D721Med (cell line): ENCODE measurements at regions not wholly inside any gene's neighbourhood (a gene's known extent, or its start where the extent isn't known, plus 50 kb on each side); places are given as distances from the start of the nearest gene placed in this dataset.
A peak's percentile ranks its signal among the peaks of the same experiment; 100 is the strongest.
"Not testable (repeated sequence)": the region's sequence is repeated elsewhere in the genome, so short reads cannot be mapped to it uniquely, and the experiment has no call there.

Source experiments
- DNase-seq: peaks from one replicate; pipeline ENCODE4 v3.0.0; 2011; ENCODE audit warnings: low spot score; ENCODE audit not compliant: insufficient read length
- FAIRE-seq: peaks from 2 replicates; lab custom pipeline; 2011; peaks lifted over from hg19 to GRCh38; lab: Jason Lieb, UNC
- TF ChIP-seq, protein P1 (sequence below): IDR thresholded peaks from 2 replicates; pipeline ENCODE4 v1.5.1; 2012; ENCODE audit warnings: mild to moderate bottlenecking, control low read depth; ENCODE audit not compliant: insufficient read depth; ENCODE audit errors: missing control alignments

DNA sequence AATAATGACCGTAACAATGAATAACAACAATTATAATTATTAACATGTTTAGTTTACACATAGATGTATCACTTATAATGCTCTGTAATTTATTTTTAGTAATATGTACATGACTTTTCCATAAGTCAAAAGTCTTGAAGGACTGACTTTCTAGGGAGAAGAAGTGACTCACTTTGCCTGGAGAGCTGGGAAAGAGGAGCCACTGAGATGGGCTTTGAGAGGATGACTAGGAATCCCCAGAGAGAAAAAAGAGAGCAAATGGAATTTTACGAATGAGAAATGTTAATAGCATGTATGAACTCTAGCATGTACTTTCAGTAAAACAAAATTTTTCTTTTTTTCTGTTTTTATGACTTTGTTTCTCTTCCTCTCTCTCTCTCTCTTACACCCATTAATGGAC lies 67.8 kb upstream of the RALY start:
- DNase-seq = no peak
- FAIRE-seq = no peak
- TF ChIP-seq, protein P1, sequence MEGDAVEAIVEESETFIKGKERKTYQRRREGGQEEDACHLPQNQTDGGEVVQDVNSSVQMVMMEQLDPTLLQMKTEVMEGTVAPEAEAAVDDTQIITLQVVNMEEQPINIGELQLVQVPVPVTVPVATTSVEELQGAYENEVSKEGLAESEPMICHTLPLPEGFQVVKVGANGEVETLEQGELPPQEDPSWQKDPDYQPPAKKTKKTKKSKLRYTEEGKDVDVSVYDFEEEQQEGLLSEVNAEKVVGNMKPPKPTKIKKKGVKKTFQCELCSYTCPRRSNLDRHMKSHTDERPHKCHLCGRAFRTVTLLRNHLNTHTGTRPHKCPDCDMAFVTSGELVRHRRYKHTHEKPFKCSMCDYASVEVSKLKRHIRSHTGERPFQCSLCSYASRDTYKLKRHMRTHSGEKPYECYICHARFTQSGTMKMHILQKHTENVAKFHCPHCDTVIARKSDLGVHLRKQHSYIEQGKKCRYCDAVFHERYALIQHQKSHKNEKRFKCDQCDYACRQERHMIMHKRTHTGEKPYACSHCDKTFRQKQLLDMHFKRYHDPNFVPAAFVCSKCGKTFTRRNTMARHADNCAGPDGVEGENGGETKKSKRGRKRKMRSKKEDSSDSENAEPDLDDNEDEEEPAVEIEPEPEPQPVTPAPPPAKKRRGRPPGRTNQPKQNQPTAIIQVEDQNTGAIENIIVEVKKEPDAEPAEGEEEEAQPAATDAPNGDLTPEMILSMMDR = no peak

DNA sequence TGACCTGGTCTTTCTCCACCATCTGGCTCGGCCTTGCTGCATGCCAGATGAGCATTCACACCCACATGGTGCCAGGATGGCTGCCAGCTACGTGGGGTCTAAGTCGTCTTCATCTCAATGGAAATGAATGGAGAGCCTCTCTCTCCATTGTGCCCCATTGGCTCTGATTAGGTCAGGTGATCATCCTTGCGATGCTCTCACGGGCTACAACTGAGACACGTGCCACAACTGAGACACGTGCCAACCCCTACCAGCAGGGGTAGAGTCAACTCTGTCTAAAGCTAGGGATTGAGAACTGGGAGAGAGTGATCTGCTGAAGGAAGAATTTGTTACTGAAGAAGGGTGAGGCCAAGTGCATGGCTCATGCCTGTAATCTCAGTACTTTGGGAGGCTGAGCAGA lies 67.3 kb upstream of the RALY start:
- FAIRE-seq (no peak), DNase-seq (no peak)
- TF ChIP-seq, protein P1 = no peak

DNA sequence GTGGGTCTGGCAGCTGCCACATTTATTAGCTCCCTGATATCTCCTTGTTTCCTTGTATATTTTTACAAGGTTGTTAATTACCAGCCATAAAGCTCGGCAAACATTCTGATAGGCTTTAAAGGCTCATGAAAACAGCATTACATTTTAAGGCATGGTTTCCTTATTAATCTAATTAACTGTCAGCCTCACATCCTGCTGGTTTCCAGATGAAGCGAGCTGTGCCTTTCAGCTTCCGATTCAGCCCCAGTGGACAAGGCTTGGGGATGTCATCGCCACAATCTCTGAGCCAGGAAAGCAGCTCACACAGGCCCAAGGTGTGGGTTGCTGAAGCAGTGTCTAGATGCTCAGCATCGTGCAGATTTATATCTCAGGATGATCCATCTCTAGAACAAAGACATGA lies 66.0 kb upstream of the RALY start:
- FAIRE-seq = no peak
- no peak for DNase-seq
- TF ChIP-seq, protein P1 = no peak

DNA sequence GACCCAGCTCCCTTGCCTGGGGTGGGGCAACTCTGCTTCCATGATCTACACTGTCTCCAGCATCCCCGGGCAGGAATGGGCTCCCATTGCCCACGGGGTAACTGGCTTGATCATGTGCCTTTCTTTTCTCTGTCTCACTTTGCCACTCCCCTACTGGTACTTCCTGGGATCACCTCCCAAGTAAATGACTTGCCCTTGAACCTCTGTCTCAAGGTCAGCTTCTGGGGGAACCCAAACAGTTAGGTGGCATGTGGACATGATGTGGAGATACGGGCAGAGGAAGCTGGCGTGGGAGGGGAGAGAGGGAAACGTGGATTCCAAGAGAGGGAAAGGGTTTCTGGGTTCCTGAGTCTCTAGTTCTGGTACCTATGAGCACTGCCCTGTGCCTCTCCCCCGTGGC lies 63.8 kb upstream of the RALY start:
- FAIRE-seq (no peak), DNase-seq (no peak)
- TF ChIP-seq, protein P1 = no peak

DNA sequence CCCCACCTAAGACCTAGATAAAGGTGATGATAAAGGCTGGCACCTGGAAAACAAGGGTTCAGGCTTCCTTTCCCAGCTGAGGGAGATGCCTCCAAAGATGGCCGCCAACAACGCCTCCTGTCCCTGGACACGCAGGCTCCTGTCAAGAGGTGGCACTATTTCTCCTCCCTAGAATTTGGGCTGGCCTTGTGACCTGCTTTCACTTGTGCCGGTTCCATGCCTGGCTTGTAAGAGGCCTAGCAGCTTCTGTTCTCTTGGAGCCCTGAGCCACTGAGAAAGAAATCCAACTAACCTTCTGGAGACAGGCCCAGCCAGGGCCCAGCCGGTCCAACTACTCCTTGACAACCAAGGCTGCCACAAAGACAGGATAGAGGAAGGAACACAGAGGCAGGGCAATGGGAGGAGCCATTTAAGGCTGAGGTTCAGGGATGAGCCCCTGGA lies 60.2 kb upstream of the RALY start:
- DNase-seq = no peak
- FAIRE-seq = no peak
- TF ChIP-seq, protein P1 = peak; percentile 54

DNA sequence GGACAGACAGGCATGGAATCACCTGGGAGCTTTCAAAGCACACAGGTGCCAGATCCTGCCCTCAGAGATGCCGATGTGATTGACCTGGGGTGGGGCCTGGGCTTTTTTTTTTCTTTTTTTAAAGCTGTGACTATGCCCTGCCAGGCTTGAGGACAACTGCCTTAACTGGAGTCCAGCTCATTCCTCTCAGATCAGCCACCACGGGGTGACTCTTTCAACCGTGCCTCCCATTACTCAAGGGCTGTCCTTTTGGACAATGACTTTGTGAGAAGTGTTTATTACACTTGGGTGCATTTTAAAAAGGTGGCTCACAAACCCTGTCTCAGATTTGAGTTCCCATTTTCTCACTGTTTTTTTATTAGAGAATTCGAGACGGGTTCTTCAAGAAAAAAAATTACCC lies 57.1 kb upstream of the RALY start:
- no peak for DNase-seq
- TF ChIP-seq, protein P1 = no peak
- FAIRE-seq = no peak

DNA sequence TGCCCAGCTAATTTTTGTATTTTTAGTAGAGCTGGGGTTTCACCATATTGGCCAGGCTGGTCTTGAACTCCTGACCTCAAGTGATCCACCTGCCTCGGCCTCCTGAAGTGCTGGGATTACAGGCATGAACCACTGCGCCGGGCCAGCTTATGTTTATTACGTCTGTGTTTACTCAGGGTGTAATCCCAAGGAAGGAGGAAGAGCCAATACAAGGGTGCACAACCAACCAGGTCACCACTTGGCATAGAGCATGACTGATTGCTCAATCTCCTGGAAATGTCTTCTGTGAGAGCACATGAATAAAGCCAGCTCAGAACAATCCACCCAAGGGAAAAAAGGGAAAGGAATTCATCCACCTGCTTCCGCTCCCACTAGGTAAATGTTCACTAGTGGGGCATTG lies 54.7 kb upstream of the RALY start:
- not testable (repeated sequence) for FAIRE-seq, DNase-seq

DNA sequence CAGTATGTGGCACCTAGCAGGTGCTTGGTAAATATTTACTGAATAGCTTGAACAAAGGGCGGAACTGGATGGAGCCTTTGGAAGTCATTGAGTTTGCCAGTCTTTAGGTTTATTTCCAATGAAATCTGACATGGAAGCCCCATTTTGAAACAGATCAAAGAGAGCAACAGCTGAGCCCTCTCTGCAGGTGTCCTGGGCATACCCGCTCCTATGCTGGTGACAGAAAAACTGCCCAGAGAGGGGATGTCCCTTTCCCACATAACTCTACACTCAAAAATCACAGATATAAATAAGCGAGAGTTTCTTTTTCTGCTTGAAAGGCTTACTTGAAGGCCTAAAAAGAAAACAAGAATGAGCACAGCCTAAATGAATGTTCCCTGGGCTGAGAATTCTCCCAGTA lies 53.0 kb upstream of the RALY start:
- DNase-seq (no peak), FAIRE-seq (no peak)
- TF ChIP-seq, protein P1 = no peak
